ENCODE measurements at regions not wholly inside any gene's neighbourhood (a gene's known extent, or its start where the extent isn't known, plus 50 kb on each side); places are given as distances from the start of the nearest gene placed in this dataset.

DNA sequence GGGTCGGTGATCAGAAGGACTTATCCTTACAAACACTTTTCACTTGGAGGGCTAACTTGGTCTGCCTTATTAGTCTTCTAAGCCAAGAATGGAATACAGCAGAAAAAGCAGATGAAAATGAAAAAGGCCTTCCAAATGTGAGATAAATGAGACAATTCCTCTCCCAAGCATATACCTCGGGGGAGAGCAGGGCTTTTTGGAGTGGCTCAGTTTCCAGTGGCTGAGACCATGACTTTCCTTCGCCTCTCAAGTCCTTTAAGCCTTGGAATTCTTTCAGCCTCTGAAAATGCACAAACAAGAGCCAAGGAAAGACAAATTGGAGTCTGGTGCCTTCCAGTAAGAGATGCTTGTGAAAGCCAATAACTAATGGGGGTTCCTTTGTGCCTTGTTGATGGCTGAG is 130.9 kb downstream of the DTWD1 start:
- Histone ChIP-seq H3K36me3 (no peaks in the 10 kb centered on the region), H3K27ac (no peak overlapping the region), H3K4me3 (no peak overlapping the region), H3K9me3 (no peaks in the 10 kb centered on the region), H3K27me3 (no peaks in the 10 kb centered on the region), H3K4me1 (no peaks in the 10 kb centered on the region)
- DNase-seq: no peak
- TF ChIP-seq, protein P1, sequence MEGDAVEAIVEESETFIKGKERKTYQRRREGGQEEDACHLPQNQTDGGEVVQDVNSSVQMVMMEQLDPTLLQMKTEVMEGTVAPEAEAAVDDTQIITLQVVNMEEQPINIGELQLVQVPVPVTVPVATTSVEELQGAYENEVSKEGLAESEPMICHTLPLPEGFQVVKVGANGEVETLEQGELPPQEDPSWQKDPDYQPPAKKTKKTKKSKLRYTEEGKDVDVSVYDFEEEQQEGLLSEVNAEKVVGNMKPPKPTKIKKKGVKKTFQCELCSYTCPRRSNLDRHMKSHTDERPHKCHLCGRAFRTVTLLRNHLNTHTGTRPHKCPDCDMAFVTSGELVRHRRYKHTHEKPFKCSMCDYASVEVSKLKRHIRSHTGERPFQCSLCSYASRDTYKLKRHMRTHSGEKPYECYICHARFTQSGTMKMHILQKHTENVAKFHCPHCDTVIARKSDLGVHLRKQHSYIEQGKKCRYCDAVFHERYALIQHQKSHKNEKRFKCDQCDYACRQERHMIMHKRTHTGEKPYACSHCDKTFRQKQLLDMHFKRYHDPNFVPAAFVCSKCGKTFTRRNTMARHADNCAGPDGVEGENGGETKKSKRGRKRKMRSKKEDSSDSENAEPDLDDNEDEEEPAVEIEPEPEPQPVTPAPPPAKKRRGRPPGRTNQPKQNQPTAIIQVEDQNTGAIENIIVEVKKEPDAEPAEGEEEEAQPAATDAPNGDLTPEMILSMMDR (IDR thresholded peaks at IDR 0.05): no peak
- no peak for TF ChIP-seq POLR2A (IDR thresholded peaks at IDR 0.05)

DNA sequence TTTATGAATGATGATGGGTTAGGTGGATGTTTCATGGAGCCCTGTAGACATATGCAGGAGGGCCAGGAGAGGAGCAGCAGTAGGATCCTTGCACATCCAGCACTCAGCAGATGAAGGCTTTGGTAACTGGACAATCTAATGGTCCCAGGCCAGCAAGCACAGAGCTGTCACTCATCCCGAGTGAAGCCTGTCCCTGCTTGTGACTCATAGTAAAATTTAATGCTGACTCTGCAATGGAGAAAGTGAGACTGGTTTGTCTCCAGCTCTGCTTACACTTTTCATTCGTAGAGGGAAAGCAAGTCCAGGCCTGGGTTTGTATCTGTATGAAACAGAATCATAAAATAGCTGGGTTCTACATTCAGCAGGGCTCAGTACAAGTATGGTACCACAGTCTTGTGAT is 131.7 kb downstream of the DTWD1 start:
- Histone ChIP-seq H3K4me1 (no peaks in the 10 kb centered on the region), H3K36me3 (no peaks in the 10 kb centered on the region), H3K9me3 (no peaks in the 10 kb centered on the region), H3K27ac (no peak overlapping the region), H3K4me3 (no peak overlapping the region), H3K27me3 (no peaks in the 10 kb centered on the region)
- DNase-seq: no peak
- TF ChIP-seq, protein P1 (IDR thresholded peaks at IDR 0.05): no peak
- TF ChIP-seq POLR2A (IDR thresholded peaks at IDR 0.05): no peak

DNA sequence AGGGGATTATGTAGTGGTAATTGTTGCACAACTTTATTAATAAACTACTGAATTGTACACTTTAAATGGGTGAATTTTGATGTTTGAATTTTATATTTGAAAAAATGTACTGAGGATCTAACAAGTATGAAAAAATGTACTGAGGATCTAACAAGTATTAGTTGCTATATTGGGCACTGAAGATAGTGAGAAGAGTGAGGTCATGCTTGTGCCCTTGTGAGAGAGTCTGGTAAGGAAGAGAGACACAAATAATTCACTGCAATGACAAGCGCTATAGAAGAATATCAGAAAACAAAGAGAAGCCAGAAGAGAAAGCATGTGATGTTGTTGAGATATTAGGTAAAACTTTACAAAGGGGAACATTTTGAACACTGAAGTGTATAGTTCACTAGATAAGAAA is 137.6 kb downstream of the DTWD1 start:
- Histone ChIP-seq H3K4me3 (no peak overlapping the region), H3K27ac (no peak overlapping the region)
- no peak for TF ChIP-seq POLR2A (IDR thresholded peaks at IDR 0.05)
- TF ChIP-seq, protein P1 (IDR thresholded peaks at IDR 0.05): no peak

DNA sequence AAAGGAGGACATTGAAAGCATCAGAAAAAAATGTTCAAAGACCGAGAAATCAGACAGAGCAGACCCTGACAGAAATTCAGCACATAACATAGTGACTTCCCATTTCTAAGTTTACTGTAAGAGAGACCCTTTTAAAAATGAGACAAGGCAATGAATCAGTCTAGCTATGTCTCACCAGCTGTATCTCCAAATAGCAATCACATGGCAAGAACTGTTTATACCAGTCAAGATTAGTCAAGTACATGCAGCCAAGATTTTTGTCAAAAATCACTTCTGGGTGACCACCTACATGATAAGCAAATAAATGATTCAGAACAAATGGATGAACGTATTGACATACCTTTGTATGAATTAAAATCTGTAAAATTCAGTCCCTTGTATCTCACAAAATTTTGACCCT is 138.0 kb downstream of the DTWD1 start:
- no peaks in the 10 kb centered on the region for H3K27me3 ChIP-seq
- DNase-seq: no peak
- no peak overlapping the region for H3K4me3 ChIP-seq
- no peaks in the 10 kb centered on the region for H3K36me3 ChIP-seq
- no peaks in the 10 kb centered on the region for H3K4me1 ChIP-seq
- no peak overlapping the region for H3K27ac ChIP-seq
- H3K9me3 ChIP-seq: peaks cover 0 to 18% (median 0%) of the 10 kb centered on the region in 4 donors
- TF ChIP-seq, protein P1 (IDR thresholded peaks at IDR 0.05): no peak
- TF ChIP-seq POLR2A (IDR thresholded peaks at IDR 0.05): no peak

More for the DNA sequence above, 137.6 kb downstream of the DTWD1 start:
- Histone ChIP-seq H3K9me3 (peaks cover 0 to 18% (median 0%) of the 10 kb centered on the region in 4 donors), H3K4me1 (no peaks in the 10 kb centered on the region), H3K36me3 (no peaks in the 10 kb centered on the region), H3K27me3 (no peaks in the 10 kb centered on the region)
- no peak for DNase-seq

DNA sequence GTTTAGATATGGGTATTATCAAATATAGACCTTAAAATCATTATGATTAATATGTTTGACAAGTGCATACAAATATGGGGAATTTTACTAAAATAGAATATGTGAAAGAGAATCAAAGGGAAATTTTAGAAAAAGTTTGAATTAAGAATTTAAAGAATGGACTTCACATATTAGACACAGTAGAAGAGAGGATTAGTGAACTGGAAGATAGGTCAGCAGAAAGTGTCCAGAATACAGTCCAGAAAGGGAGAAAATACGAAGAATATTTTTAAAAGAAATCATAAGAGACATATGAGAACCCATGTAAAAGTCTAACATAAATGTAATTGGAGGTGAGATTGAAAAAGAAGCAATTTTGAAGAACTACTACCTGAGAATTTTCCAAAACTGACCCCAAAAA is 139.9 kb downstream of the DTWD1 start:
- Histone ChIP-seq H3K9me3 (peaks cover 0 to 22% (median 0%) of the 10 kb centered on the region in 4 donors), H3K27me3 (no peaks in the 10 kb centered on the region), H3K27ac (no peak overlapping the region), H3K36me3 (no peaks in the 10 kb centered on the region), H3K4me1 (no peaks in the 10 kb centered on the region), H3K4me3 (no peak overlapping the region)
- no peak for DNase-seq
- TF ChIP-seq, protein P1 (IDR thresholded peaks at IDR 0.05): no peak
- no peak for TF ChIP-seq POLR2A (IDR thresholded peaks at IDR 0.05)

DNA sequence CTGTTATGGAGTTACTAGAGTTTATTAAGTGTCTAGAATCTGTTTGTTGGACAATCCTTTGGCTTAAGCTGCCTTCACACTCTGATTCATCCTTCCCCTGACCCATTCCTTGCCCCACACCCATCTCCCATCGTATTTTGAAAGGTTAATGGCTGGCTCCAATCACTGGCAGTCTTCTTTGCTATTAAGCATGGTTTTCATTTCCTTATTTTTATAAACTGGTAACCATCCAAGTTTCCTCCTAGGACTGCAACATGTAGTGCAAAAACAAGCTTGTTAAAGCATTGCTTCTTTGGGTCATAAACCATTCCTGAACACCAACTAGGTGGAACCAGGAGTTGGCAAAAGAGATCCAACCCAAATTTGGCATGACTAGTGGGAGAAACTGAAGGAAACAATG is 148.4 kb downstream of the DTWD1 start:
- Histone ChIP-seq H3K4me3 (no peak overlapping the region), H3K27me3 (no peaks in the 10 kb centered on the region), H3K9me3 (peaks cover 0 to 5% (median 0%) of the 10 kb centered on the region in 4 donors), H3K4me1 (no peaks in the 10 kb centered on the region), H3K36me3 (no peaks in the 10 kb centered on the region), H3K27ac (no peak overlapping the region)
- no peak for DNase-seq
- TF ChIP-seq, protein P1 (IDR thresholded peaks at IDR 0.05): no peak

Measured in Peyer's patch (tissue), 4 donors.